ENCODE measurements at regions not wholly inside any gene's neighbourhood (a gene's known extent, or its start where the extent isn't known, plus 50 kb on each side); places are given as distances from the start of the nearest gene placed in this dataset.

GRCh38 chr13:85368686-85369085 lies 430.5 kb downstream of the SLITRK6 start:
- H3K27ac ChIP-seq (ENCODE audit: control insufficient read depth, insufficient read depth) = no peak overlapping the region
- no peak for FAIRE-seq
- H3K4me2 ChIP-seq (ENCODE audit: control insufficient read depth, insufficient read depth) = no peak overlapping the region
- no peaks in the 10 kb centered on the region for H3K79me2 ChIP-seq (ENCODE audit: control insufficient read depth, insufficient read depth, low read length)
- ChIA-PET CTCF (no interaction called here), SMC1A (ENCODE audit: uncharacterized antibody, unreplicated experiment) (interaction anchor here (0.8 kb wide), 1 partner anchor 421 kb away, joined by 3 read pairs; no protein-coding TSS in a partner anchor), POLR2A (no interaction called here), RAD21 (ENCODE audit: unreplicated experiment) (no interaction called here)
- no peak overlapping the region for H3K4me3 ChIP-seq
- H3K27me3 ChIP-seq (replicated peaks in 1 of 2; ENCODE audit: control insufficient read depth in 2 of 2, insufficient read depth in 2 of 2, low read length in 1 of 2) = no peaks in the 10 kb centered on the region
- ATAC-seq = no peak
- H3K36me3 ChIP-seq (ENCODE audit: control insufficient read depth in 2 of 2, insufficient read depth in 2 of 2, low read length in 1 of 2) = no peaks in the 10 kb centered on the region
- H3K4me1 ChIP-seq (ENCODE audit: control insufficient read depth, insufficient read depth, low read length) = no peaks in the 10 kb centered on the region
- no TSS peak for BruUV-seq (replicated peaks)
- H2AFZ ChIP-seq (ENCODE audit: control insufficient read depth, low read depth, low read length) = no peak overlapping the region
- no peak for DNase-seq (ENCODE audit: low read depth, low spot score)
- H4K20me1 ChIP-seq (ENCODE audit: control insufficient read depth, insufficient read depth) = no peaks in the 10 kb centered on the region
- WGBS (ENCODE audit: insufficient coverage, insufficient replicate concordance, low lambda C conversion rate, missing lambda C conversion rate) = 80% methylated on average over 1 of the region's 1 CpG
- in situ Hi-C loops (cut with MboI) = no loop called here
- intact Hi-C loops (cut with micrococcal nuclease; ENCODE audit: unreplicated experiment) = no loop called here
- H3K9me3 ChIP-seq (replicated peaks; ENCODE audit: control insufficient read depth, insufficient read depth, low read length) = no peaks in the 10 kb centered on the region
- TF ChIP-seq NFYB (IDR thresholded peaks at IDR 0.05; ENCODE audit: insufficient read depth, low read depth, low read length) (no peak), NFXL1 (IDR thresholded peaks at IDR 0.05; ENCODE audit: borderline replicate concordance) (no peak), SMAD1 (IDR thresholded peaks at IDR 0.05; ENCODE audit: low read depth, partially characterized antibody) (no peak), SUZ12 (IDR thresholded peaks at IDR 0.05; ENCODE audit: unreplicated experiment) (no peak), ZBTB4 (CRISPR knock-in tag; IDR thresholded peaks at IDR 0.05) (no peak), MYC (IDR thresholded peaks at IDR 0.05; ENCODE audit: insufficient read depth, insufficient read length, insufficient replicate concordance, low read length, severe bottlenecking) (no peak), ZNF207 (IDR thresholded peaks at IDR 0.05; ENCODE audit: borderline replicate concordance) (no peak), RELA (IDR thresholded peaks at IDR 0.05; ENCODE audit: borderline replicate concordance, partially characterized antibody) (no peak), NFIC (IDR thresholded peaks at IDR 0.05; ENCODE audit: low read depth, low read length) (no peak), TCF7 (IDR thresholded peaks at IDR 0.05; ENCODE audit: borderline replicate concordance) (no peak), YY1 (IDR thresholded peaks at IDR 0.05; ENCODE audit: low read depth, low read length) (no peak), SREBF2 (IDR thresholded peaks at IDR 0.05; ENCODE audit: low read length) (no peak), PAX5 (IDR thresholded peaks at IDR 0.05; ENCODE audit: borderline replicate concordance, low read depth, low read length) (no peak), ATF3 (IDR thresholded peaks at IDR 0.05; ENCODE audit: borderline replicate concordance, extremely low read depth, low read depth, low read length) (no peak)
- H3K9ac ChIP-seq (ENCODE audit: control insufficient read depth, insufficient read depth, low read length) = no peak overlapping the region
